GM11168 (cell line): ENCODE measurements at regions not wholly inside any gene's neighbourhood (a gene's known extent, or its start where the extent isn't known, plus 50 kb on each side); places are given as distances from the start of the nearest gene placed in this dataset.

Experiments used
- in situ Hi-C: fragments of 300-500 bp; cut with MboI; formaldehyde crosslinking; loops from one replicate; pipeline ENCODE4 v1.12.0; 2022; ENCODE audit warnings: low sequenced_read_pairs; ENCODE audit not compliant: unreplicated experiment

DNA sequence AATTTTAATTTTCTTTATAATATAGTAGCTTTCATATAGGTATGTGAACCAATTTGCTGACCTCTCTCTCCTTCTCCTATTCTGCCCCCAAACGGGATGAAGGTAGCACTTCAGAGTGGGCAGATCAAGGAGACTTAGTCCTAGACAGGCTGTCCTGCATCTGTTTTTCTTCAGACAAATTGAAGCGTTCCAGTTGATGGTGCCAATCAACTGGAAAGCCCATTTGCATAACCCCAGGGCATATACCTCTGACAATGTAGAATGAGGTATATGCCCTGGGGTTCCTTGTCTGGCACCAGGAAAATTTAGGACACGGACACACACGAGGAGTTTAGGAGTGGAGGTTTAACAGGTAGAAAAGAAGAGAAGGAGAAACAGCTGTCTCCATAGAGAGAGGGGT is 502.9 kb downstream of the HTR7 start:
- in situ Hi-C loops, result no loop called here

- in situ Hi-C loops, result no loop called here
Observed at GRCh38 chr10:90363799-90364483, 493.9 kb downstream of the HTR7 start.

GRCh38 chr10:90372451-90372850 is 485.4 kb downstream of the HTR7 start:
- in situ Hi-C loops, result no loop called here

- in situ Hi-C loops, result no loop called here
Observed at GRCh38 chr10:90373911-90374310, 483.9 kb downstream of the HTR7 start.

DNA sequence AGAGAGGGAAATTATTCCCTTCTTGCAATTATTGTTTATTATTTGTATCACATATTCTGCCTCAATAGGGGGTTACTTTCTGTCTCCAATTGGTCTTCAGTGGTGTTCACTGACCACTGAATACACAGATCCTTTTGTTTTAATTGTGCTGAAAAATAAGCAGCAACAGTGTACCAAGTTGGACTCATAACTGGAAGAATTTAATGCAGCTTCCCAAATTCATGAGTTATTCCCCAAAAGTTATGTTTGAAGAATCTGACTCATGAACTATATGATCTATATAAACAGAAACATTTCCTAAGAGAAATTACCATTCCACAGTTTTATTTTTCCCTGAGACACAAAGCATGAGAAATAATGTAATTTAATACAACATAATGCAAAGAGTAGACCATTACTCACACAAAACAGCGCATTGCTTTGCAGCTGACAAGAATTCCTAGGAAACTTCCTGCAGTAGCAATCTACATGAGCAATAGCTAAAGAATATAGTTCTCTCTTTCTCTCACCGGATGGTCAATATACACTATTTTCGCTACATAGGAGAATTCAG is 479.2 kb downstream of the HTR7 start:
- in situ Hi-C loops, result no loop called here

- in situ Hi-C loops, result no loop called here
Observed at GRCh38 chr10:90381468-90381867, 476.4 kb downstream of the HTR7 start.

DNA sequence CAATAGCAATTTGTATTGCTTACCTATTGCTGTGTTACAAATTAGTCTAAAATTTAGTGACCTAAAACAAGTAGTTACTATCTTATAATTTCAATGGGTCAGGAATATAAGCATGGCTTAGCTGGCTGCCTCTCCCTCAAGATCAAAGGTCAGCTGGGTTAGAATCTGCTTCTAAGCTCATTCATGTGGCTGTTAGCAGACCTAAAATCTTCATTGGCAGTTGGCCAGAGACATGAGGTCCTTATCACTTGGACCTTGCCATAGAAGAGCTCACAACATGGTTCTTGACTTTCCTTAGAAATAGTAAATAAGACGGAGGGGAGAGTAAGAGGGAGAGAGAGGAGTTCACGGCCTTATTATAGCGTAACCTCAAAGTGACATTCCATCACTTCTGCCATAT is 468.0 kb downstream of the HTR7 start:
- in situ Hi-C loops, result no loop called here

DNA sequence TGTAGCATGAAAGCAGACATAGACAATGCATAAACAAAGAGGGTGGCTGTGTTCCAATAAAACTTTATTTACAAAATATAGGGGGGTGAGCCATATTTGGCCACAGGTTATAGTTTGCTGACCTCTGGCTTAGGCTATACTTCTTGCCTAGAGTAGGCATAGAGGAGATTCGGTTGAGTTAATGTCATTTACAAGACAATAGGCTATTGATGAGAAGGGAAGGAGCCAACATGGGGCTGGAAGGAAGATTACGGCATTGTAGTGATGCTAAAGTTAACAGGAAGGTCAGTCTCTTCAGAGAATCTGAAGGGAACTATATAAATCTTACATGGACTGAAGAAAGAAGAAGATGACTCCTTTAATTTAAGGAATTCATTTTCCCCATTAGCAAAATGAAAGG is 463.5 kb downstream of the HTR7 start:
- in situ Hi-C loops, result no loop called here

DNA sequence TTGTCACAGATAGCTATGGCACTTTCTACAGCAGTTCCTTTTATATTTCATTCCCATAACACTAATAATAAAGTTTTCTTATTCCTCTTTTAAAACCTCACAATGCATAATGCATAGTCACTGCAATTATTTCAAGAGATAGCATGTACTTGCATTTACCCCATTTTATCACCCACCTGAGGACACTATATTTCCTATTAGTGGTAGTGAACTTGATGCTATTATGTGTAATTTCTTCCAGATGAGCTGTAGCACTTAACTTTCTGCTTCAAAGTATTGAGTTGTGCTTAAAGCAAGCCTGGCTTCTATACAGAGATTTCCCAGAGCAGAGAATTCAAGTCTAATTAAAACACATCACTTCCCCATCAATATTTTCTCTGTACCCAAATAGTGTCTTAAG is 461.1 kb downstream of the HTR7 start:
- in situ Hi-C loops, result no loop called here

DNA sequence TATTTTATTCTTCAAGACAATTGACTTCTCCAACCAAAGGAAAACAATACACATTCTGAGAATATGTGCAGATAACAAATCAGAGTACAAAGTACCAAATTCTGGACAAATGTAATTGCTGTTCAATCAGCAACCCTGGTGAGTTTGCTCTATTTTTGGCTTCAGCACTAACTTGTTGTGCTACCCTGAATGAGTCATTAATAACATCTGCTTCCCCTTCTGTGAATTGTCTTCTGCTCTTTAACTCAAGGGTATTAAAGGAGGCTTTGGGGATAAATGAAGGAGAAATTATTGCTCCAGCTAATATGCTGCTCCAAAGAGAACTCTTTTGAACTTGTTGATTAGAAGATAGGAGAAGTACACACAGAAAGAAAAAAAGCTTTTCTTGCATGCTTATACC is 459.3 kb downstream of the HTR7 start:
- in situ Hi-C loops, result no loop called here

DNA sequence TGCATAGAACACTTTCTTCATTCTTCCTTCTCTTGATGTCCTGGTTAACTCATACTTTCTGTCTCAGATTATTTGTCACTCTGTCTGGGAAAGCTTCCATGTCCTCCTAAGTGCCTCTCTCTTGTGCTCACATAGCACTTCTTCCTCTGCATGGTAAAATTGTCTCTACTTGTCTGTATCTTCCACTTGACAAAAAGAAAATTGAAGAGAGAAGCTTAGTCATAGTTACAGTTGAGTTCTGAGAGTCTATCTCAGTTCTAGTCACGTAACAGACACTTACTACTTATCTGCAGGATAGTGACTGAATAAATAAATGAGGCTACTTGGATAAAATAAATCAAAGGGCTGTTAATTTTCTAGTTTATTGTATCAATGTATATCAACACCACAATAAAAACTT is 458.1 kb downstream of the HTR7 start:
- in situ Hi-C loops, result no loop called here

- in situ Hi-C loops, result no loop called here
Observed at GRCh38 chr10:90403211-90404000, 454.4 kb downstream of the HTR7 start.

GRCh38 chr10:90407131-90407530 is 450.7 kb downstream of the HTR7 start:
- in situ Hi-C loops, result no loop called here

- in situ Hi-C loops, result no loop called here
Observed at GRCh38 chr10:90407851-90408250, 450.0 kb downstream of the HTR7 start.

- in situ Hi-C loops, result no loop called here
Observed at GRCh38 chr10:90412582-90412981, 445.3 kb downstream of the HTR7 start.

DNA sequence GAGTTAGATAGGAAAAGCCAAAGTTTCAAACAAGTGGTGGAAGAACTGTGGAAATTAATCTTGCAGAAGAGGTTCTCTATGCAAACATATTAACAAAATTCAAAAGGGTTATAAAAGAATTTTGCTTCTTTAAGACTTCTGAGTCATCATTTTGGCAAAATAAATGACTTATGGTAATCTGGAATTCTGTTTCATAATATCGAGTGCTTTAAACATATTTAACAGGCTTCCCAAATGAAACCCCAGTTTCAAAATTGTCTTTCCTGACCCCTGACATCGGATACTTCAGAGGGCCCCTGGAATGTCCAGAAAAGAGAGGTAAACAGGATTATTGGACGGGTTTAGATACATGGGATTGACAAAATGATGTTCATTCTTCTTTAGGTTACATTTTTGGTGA is 444.6 kb downstream of the HTR7 start:
- in situ Hi-C loops, result no loop called here

DNA sequence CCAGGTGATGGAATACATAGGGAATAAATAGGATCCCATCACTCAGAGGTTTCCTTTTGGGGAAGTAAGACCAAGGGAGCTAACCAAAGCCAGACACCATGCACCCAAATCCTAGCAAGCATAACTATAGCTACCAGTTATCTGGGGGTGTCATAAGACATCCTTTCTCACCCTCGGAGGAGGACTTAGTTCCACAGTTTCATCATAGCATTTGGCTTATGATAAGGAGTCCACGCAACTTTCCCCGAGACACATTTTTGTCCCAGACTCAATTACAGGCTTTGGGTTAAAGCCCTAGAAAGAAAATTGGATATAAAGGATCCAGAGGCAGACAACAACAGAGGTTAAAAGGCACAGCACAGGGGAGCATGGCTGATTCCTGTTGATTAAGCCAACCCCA is 442.9 kb downstream of the HTR7 start:
- in situ Hi-C loops, result no loop called here

DNA sequence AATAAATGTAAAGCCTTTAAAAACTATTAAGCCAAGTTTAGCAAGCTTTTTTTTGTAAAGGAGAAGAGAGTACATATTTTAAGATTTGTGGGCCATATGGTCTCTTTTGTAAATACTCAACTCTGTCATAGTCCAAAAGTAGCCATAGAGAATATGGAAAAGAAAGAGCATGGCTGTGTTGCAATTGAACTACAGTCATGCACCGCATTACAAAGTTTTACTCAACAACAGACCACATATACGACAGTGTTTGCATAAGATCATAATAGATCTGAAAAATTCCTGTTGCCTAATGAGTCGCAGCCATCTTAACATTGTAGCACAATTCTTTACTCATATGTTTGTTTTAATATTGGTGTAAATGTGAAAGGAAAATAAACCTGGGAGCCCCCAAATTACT is 440.8 kb downstream of the HTR7 start:
- in situ Hi-C loops, result no loop called here

GRCh38 chr10:90417476-90418210 is 440.2 kb downstream of the HTR7 start:
- in situ Hi-C loops, result no loop called here

GRCh38 chr10:90418869-90419652 is 438.8 kb downstream of the HTR7 start:
- in situ Hi-C loops, result no loop called here
